ENCODE measurements at regions not wholly inside any gene's neighbourhood (a gene's known extent, or its start where the extent isn't known, plus 50 kb on each side); places are given as distances from the start of the nearest gene placed in this dataset.

GRCh38 chr5:8766448-8766847 lies 779.4 kb downstream of the SEMA5A start:
- Histone ChIP-seq H3K4me1 (no peaks in the 10 kb centered on the region), H3K27ac (peak overlapping the region in 1 of 8 donors; percentile 28), H3K9me3 (peaks cover 0 to 4% (median 0%) of the 10 kb centered on the region in 8 donors), H3K27me3 (replicated peaks in 1 of 7) (no peaks in the 10 kb centered on the region), H3K4me3 (no peak overlapping the region), H3K36me3 (no peaks in the 10 kb centered on the region)
- intact Hi-C loops (cut with DNase I; ENCODE audit: low total_unique reads): no loop called here
- TF ChIP-seq POLR2AphosphoS5 (IDR thresholded peaks at IDR 0.05) (no peak), POLR2A (IDR thresholded peaks at IDR 0.05) (no peak)
- TF ChIP-seq, protein P1, sequence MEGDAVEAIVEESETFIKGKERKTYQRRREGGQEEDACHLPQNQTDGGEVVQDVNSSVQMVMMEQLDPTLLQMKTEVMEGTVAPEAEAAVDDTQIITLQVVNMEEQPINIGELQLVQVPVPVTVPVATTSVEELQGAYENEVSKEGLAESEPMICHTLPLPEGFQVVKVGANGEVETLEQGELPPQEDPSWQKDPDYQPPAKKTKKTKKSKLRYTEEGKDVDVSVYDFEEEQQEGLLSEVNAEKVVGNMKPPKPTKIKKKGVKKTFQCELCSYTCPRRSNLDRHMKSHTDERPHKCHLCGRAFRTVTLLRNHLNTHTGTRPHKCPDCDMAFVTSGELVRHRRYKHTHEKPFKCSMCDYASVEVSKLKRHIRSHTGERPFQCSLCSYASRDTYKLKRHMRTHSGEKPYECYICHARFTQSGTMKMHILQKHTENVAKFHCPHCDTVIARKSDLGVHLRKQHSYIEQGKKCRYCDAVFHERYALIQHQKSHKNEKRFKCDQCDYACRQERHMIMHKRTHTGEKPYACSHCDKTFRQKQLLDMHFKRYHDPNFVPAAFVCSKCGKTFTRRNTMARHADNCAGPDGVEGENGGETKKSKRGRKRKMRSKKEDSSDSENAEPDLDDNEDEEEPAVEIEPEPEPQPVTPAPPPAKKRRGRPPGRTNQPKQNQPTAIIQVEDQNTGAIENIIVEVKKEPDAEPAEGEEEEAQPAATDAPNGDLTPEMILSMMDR (IDR thresholded peaks at IDR 0.05 in 8 of 11, conservative IDR thresholded peaks at IDR 0.05 in 3 of 11): no peak
- WGBS, 5 donors: 70 to 92% (median 82%) methylated on average over 1 of the region's 1 CpG
- no peak for DNase-seq

DNA sequence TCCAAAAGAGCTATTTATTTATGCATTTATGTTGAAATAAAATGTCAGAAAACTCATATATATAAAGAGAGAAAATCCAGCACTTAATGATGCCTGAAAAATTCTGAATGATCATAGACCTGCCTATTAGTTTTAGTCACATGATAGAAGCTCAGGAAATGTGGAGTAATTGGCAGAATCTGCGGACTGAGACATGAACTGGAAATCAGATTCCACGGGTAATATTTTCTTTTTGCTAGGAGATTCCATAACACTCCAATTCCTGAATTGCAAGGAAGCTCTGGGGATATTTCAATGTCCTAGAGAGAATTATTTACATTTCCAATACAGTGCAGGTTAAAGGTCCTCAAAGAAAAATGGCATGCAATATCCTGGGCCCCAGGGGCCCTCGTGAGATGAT lies 778.8 kb downstream of the SEMA5A start:
- Histone ChIP-seq H3K4me1 (no peaks in the 10 kb centered on the region), H3K36me3 (no peaks in the 10 kb centered on the region), H3K4me3 (no peak overlapping the region), H3K9me3 (no peaks in the 10 kb centered on the region), H3K27ac (peak overlapping the region in 1 of 8 donors; percentile 28), H3K27me3 (replicated peaks in 1 of 7) (no peaks in the 10 kb centered on the region)
- intact Hi-C loops (cut with DNase I; ENCODE audit: low total_unique reads): no loop called here
- DNase-seq: no peak
- WGBS, 5 donors: 72 to 88% (median 82%) methylated on average over 3 of the region's 3 CpGs
- TF ChIP-seq, protein P1 (IDR thresholded peaks at IDR 0.05 in 8 of 11, conservative IDR thresholded peaks at IDR 0.05 in 3 of 11): no peak
- TF ChIP-seq POLR2AphosphoS5 (IDR thresholded peaks at IDR 0.05) (no peak), POLR2A (IDR thresholded peaks at IDR 0.05) (no peak)

- Histone ChIP-seq H3K36me3 (no peaks in the 10 kb centered on the region), H3K4me1 (no peaks in the 10 kb centered on the region), H3K9me3 (no peaks in the 10 kb centered on the region), H3K27me3 (replicated peaks in 1 of 7) (no peaks in the 10 kb centered on the region), H3K27ac (no peak overlapping the region), H3K4me3 (no peak overlapping the region)
- intact Hi-C loops (cut with DNase I; ENCODE audit: low total_unique reads): no loop called here
- TF ChIP-seq POLR2A (IDR thresholded peaks at IDR 0.05) (no peak), POLR2AphosphoS5 (IDR thresholded peaks at IDR 0.05) (no peak)
- TF ChIP-seq, protein P1 (IDR thresholded peaks at IDR 0.05 in 8 of 11, conservative IDR thresholded peaks at IDR 0.05 in 3 of 11): no peak
- 48 to 70% (median 55%) methylated on average over 3 of the region's 3 CpGs for WGBS, 5 donors
- no peak for DNase-seq
Observed at GRCh38 chr5:8767746-8768145, 778.1 kb downstream of the SEMA5A start.

DNA sequence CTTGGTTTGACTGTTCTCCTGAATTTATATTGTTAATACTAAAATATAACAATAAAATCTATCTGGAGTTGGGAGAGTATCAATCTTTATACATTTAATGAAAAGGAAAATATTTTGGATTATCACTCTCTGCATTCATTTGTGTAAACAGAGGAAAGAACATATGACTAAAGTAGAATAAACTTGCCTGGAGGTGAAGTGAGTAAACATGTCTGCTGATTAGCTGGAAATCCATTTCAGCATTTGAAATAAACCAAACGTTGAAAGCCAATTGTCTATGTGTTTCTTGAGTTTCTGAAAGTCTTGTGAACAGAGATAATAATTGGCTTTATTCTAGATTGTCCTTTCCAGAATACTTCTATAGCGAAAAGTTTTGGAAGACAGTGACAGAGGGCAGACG lies 776.2 kb downstream of the SEMA5A start:
- H3K4me1 ChIP-seq: no peaks in the 10 kb centered on the region
- TF ChIP-seq, protein P1 (IDR thresholded peaks at IDR 0.05 in 8 of 11, conservative IDR thresholded peaks at IDR 0.05 in 3 of 11): no peak
- DNase-seq: no peak
- no peaks in the 10 kb centered on the region for H3K36me3 ChIP-seq
- intact Hi-C loops (cut with DNase I; ENCODE audit: low total_unique reads): no loop called here
- H3K27me3 ChIP-seq (replicated peaks in 1 of 7): no peaks in the 10 kb centered on the region
- no peak overlapping the region for H3K27ac ChIP-seq
- WGBS, 5 donors: 81 to 91% (median 86%) methylated on average over 3 of the region's 3 CpGs
- H3K9me3 ChIP-seq: no peaks in the 10 kb centered on the region
- H3K4me3 ChIP-seq: no peak overlapping the region
